ENCODE measurements at regions not wholly inside any gene's neighbourhood (a gene's known extent, or its start where the extent isn't known, plus 50 kb on each side); places are given as distances from the start of the nearest gene placed in this dataset.

DNA sequence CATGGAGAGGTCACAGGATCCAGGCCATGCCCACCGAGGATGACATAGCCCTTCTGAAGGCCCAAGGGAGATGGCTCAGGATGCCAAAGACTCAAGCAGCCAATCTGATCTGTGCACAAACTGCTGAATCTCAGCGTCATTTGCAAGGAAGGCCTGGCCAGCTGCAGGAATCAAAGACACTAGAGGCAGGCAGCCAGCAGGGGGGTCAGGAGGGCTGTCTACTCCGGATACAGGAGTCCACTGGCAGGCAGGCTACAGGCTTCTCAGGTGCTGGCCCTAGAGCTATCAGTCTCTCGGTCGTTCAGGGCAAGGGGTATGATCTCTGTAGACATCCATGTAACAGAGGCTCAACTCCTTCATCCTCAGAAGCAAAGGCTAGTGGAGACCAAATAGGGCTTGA lies 1735.3 kb downstream of the TP53TG3F start:
- TF ChIP-seq CTCF (IDR thresholded peaks at IDR 0.05) = no peak
- no peak for TF ChIP-seq POLR2A (IDR thresholded peaks at IDR 0.05)
